A549 (cell line): ENCODE measurements at regions not wholly inside any gene's neighbourhood (a gene's known extent, or its start where the extent isn't known, plus 50 kb on each side); places are given as distances from the start of the nearest gene placed in this dataset.

ENCODE experiments used
- ATAC-seq, 2 experiments: fragments of 200-7000 bp in 1 of 2; fragments of >200 bp in 1 of 2; cut with Nextera tagmentation in 1 of 2; cut with Tn5 transposase in 1 of 2; 3 replicates each; pipeline versions ENCODE4 v1.8.0 to v1.9.1; 2018 to 2020; ENCODE audit warnings: mild to moderate bottlenecking in 1 of 2, moderate library complexity in 1 of 2
- CTCF ChIA-PET: fragments of 300-600 bp; sonication (Branson Sonifier 250); formaldehyde crosslinking; extraction: SDS; loops from one replicate; lab custom pipeline; 2021; ENCODE audit warnings: antibody characterized with exemption, inconsistent platforms; lab: Yijun Ruan, JAX
- POLR2A ChIA-PET: fragments of 350-600 bp; formaldehyde crosslinking; extraction: SDS; loops from one replicate; lab custom pipeline; 2021; ENCODE audit warnings: antibody characterized with exemption, inconsistent platforms; lab: Yijun Ruan, JAX
- DNase-seq, 2 experiments: peaks; one replicate each; pipeline versions ENCODE4 v3.0.0 to v3.0.0-alpha.2; 2011 to 2016; ENCODE audit warnings: low read depth in 1 of 2, low spot score in 1 of 2
- FAIRE-seq: peaks from 2 replicates; lab custom pipeline; 2011; peaks lifted over from hg19 to GRCh38; lab: Jason Lieb, UNC
- H3K27ac ChIP-seq, 2 experiments: fragments of >200 bp; sonication (Bioruptor Twin); formaldehyde crosslinking; 3 replicates each; pipeline ENCODE4 v1.5.1; 2016 to 2017
- H3K4me1 ChIP-seq: fragments of >200 bp; sonication (Bioruptor Twin); formaldehyde crosslinking; 3 replicates; pipeline ENCODE4 v1.6.1; 2016
- H3K4me2 ChIP-seq: fragments of >200 bp; sonication (Bioruptor Twin); formaldehyde crosslinking; 3 replicates; pipeline ENCODE4 v1.6.1; 2016
- H3K4me3 ChIP-seq: fragments of >200 bp; sonication (Bioruptor Twin); formaldehyde crosslinking; 3 replicates; pipeline ENCODE4 v1.5.1; 2016
- H3K9me3 ChIP-seq: fragments of >200 bp; sonication (Bioruptor Twin); formaldehyde crosslinking; 3 replicates; pipeline ENCODE4 v1.6.1; 2016
- BHLHE40 ChIP-seq: IDR thresholded peaks from 2 replicates; pipeline ENCODE4 v1.6.1; 2012; ENCODE audit warnings: low read depth, low read length, inconsistent platforms
- CHD4 ChIP-seq: fragments of 200-600 bp; sonication (generic); IDR thresholded peaks from 2 replicates; pipeline ENCODE4 v1.6.1; 2016; ENCODE audit warnings: antibody characterized with exemption, mild to moderate bottlenecking, borderline replicate concordance
- CTCF ChIP-seq: fragments of >200 bp; sonication (Bioruptor Twin); formaldehyde crosslinking; IDR thresholded peaks from 3 replicates; pipeline ENCODE4 v1.5.1; 2016
- EP300 ChIP-seq, 2 experiments: fragments of >200 bp; sonication (Bioruptor Twin); formaldehyde crosslinking; IDR thresholded peaks; 2 replicates in 1 of 2; 3 replicates in 1 of 2; pipeline ENCODE4 v1.6.1; 2016 to 2017
- ESRRA ChIP-seq: fragments of 150-350 bp; IDR thresholded peaks from 2 replicates; pipeline ENCODE4 v1.6.1; 2014; ENCODE audit warnings: mild to moderate bottlenecking, low read length, borderline replicate concordance
- FOSB ChIP-seq: fragments of 250-450 bp; sonication (Bioruptor Pico); IDR thresholded peaks from 2 replicates; pipeline ENCODE4 v1.5.0; 2020; ENCODE audit warnings: mild to moderate bottlenecking, moderate library complexity
- FOSL2 ChIP-seq, 2 experiments: fragments of 450-650 bp in 1 of 2; fragments of >200 bp in 1 of 2; sonication (Bioruptor Twin) in 1 of 2; formaldehyde crosslinking; IDR thresholded peaks; 2 replicates each; pipeline versions ENCODE4 v1.5.0 to v1.6.1; 2016 to 2020; ENCODE audit warnings: mild to moderate bottlenecking in 1 of 2, moderate library complexity in 1 of 2
- FOXS1 ChIP-seq: fragments of 250-450 bp; sonication (Bioruptor Pico); IDR thresholded peaks from 2 replicates; pipeline ENCODE4 v1.5.0; 2020; ENCODE audit warnings: mild to moderate bottlenecking, moderate library complexity
- HDAC2 ChIP-seq: fragments of 200-600 bp; sonication (generic); IDR thresholded peaks from 2 replicates; pipeline ENCODE4 v1.6.1; 2016
- HEYL ChIP-seq: fragments of 250-450 bp; sonication (Bioruptor Pico); IDR thresholded peaks from 2 replicates; pipeline ENCODE4 v1.8.0; 2021; ENCODE audit warnings: mild to moderate bottlenecking, moderate library complexity
- HOXB13 ChIP-seq: fragments of 250-450 bp; sonication (Bioruptor Pico); IDR thresholded peaks from 2 replicates; pipeline ENCODE4 v1.5.0; 2020; ENCODE audit warnings: low read depth, mild to moderate bottlenecking, moderate library complexity
- HOXB5 ChIP-seq: fragments of 250-450 bp; sonication (Bioruptor Pico); IDR thresholded peaks from 2 replicates; pipeline ENCODE4 v1.5.0; 2020; ENCODE audit warnings: mild to moderate bottlenecking, moderate library complexity
- KDM1A ChIP-seq: fragments of 200-600 bp; sonication (generic); IDR thresholded peaks from 2 replicates; pipeline ENCODE4 v1.6.1; 2016; ENCODE audit warnings: low read depth, mild to moderate bottlenecking
- KDM5A ChIP-seq: fragments of 200-600 bp; sonication (generic); IDR thresholded peaks from 2 replicates; pipeline ENCODE4 v1.6.1; 2016; ENCODE audit warnings: antibody characterized with exemption, mild to moderate bottlenecking
- MAZ ChIP-seq: fragments of 150-350 bp; IDR thresholded peaks from 2 replicates; pipeline ENCODE4 v1.6.1; 2014; ENCODE audit warnings: antibody characterized with exemption, low read depth, low read length, borderline replicate concordance
- PBX3 ChIP-seq: IDR thresholded peaks from 2 replicates; pipeline ENCODE4 v1.6.1; 2012
- PHF8 ChIP-seq: fragments of 200-600 bp; sonication (generic); IDR thresholded peaks from 2 replicates; pipeline ENCODE4 v1.6.1; 2016; ENCODE audit warnings: low read depth, mild to moderate bottlenecking, antibody characterized with exemption, moderate library complexity, borderline replicate concordance
- RAD21 ChIP-seq, 2 experiments: fragments of >200 bp in 1 of 2; sonication (Bioruptor Twin) in 1 of 2; formaldehyde crosslinking in 1 of 2; IDR thresholded peaks in 1 of 2; conservative IDR thresholded peaks in 1 of 2; 2 replicates in 1 of 2; 3 replicates in 1 of 2; pipeline ENCODE4 v1.6.1; 2012 to 2018; ENCODE audit warnings: inconsistent platforms in 1 of 2
- RFX5 ChIP-seq: fragments of 450-650 bp; IDR thresholded peaks from 2 replicates; pipeline ENCODE4 v1.7.1; 2014; ENCODE audit warnings: antibody characterized with exemption, mild to moderate bottlenecking, moderate library complexity
- SMC3 ChIP-seq: fragments of >200 bp; sonication (Bioruptor Twin); formaldehyde crosslinking; IDR thresholded peaks from 3 replicates; pipeline ENCODE4 v1.6.1; 2018; ENCODE audit warnings: inconsistent platforms
- SREBF2 ChIP-seq: fragments of 450-650 bp; IDR thresholded peaks from 2 replicates; pipeline ENCODE4 v1.6.1; 2014; ENCODE audit warnings: mild to moderate bottlenecking, moderate library complexity
- TFCP2L1 ChIP-seq: fragments of 250-450 bp; sonication (Bioruptor Pico); IDR thresholded peaks from 2 replicates; pipeline ENCODE4 v1.5.0; 2021; ENCODE audit warnings: mild to moderate bottlenecking
- TP53 ChIP-seq: fragments of 250-450 bp; sonication (Bioruptor Pico); IDR thresholded peaks from 2 replicates; pipeline ENCODE4 v1.5.0; 2021; ENCODE audit warnings: mild to moderate bottlenecking, moderate library complexity
- ZFP36 ChIP-seq: fragments of 450-650 bp; IDR thresholded peaks from 2 replicates; pipeline ENCODE4 v1.6.1; 2014; ENCODE audit warnings: borderline replicate concordance; ENCODE audit not compliant: partially characterized antibody
- ZNF302 ChIP-seq: fragments of 250-450 bp; sonication (Bioruptor Pico); IDR thresholded peaks from 2 replicates; pipeline ENCODE4 v1.9.0; 2021; ENCODE audit warnings: inconsistent platforms, mild to moderate bottlenecking, moderate library complexity
- WGBS: methylation state at CpG from one replicate; pipeline ENCODE4 v1.1.6; 2017; ENCODE audit errors: missing lambda C conversion rate; 5-methylcytosine and 5-hydroxymethylcytosine counted together

DNA sequence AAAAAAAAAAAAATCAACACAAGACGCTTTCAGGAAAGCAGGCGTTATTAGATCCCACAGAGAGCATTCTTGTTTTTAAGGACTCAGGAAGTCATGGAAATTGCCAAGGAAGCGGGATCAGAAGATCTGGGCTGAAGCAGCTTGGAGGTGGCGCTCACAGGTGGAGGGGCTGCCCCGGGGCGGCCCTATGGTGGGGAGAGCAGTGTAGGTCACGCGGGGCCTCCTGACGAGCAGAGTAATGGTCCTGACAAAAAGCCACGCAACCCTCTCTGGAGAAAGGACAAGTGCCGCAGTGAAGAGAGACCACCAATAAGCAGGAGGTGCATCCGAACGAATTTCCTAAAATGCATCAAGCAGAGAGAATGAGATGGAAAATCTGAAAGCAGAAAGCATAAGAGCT lies 407.0 kb downstream of the BRD1 start (continued):
- no peak for TF ChIP-seq PBX3
- TF ChIP-seq, all 56 proteins: peak for 0

DNA sequence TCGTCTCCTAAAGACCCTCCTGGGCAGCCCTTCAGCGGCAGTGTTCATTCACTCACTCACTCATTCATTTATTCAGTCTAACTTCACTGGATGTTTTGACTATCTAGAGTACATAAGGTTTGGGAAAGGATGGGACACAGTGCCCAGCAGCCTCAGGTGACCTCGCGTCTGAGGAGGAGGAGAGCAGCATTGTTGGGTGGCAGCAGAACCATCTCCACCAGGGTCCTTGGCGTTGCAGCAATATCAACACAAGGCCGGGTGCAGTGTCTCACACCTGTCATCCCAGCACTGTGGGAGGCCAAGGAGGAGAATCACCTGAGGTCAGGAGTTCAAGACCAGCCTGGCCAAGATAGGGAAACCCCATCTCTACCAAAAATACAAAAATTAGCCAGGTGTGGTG lies 408.0 kb downstream of the BRD1 start:
- DNase-seq (no peak), ATAC-seq (no peak), FAIRE-seq (no peak)
- Histone ChIP-seq H3K4me2 (no peak overlapping the region), H3K4me3 (no peak overlapping the region), H3K4me1 (no peaks in the 10 kb centered on the region), H3K27ac (no peak overlapping the region), H3K9me3 (no peaks in the 10 kb centered on the region)
- ChIA-PET POLR2A (no interaction called here), CTCF (interaction anchor here (0.7 kb wide), 1 partner anchor 22 kb away, joined by 3 read pairs; no protein-coding TSS in a partner anchor)
- 55% methylated on average over 4 of the region's 6 CpGs for WGBS
- no peak for TF ChIP-seq TP53 (CRISPR knock-in tag)
- no peak for TF ChIP-seq TFCP2L1
- no peak for TF ChIP-seq KDM5A
- TF ChIP-seq BHLHE40 = no peak
- TF ChIP-seq CHD4 = no peak
- no peak for TF ChIP-seq KDM1A
- no peak for TF ChIP-seq HOXB5 (CRISPR knock-in tag)
- no peak for TF ChIP-seq FOSB
- TF ChIP-seq RFX5 = no peak
- TF ChIP-seq MAZ = no peak

- Histone ChIP-seq H3K9me3 (no peaks in the 10 kb centered on the region), H3K4me2 (no peak overlapping the region), H3K27ac (no peak overlapping the region), H3K4me1 (no peaks in the 10 kb centered on the region), H3K4me3 (no peak overlapping the region)
- ATAC-seq (no peak), DNase-seq (no peak), FAIRE-seq (no peak)
- ChIA-PET CTCF (interaction anchor here (0.7 kb wide), 1 partner anchor 22 kb away, joined by 3 read pairs; no protein-coding TSS in a partner anchor), POLR2A (no interaction called here)
- 43% methylated on average over 12 of the region's 12 CpGs for WGBS
- TF ChIP-seq ESRRA = no peak
- no peak for TF ChIP-seq SMC3
- TF ChIP-seq PHF8 = no peak
- TF ChIP-seq KDM5A = no peak
- no peak for TF ChIP-seq CTCF
- no peak for TF ChIP-seq HEYL
- no peak for TF ChIP-seq EP300 (IDR thresholded peaks at IDR 0.05)
- no peak for TF ChIP-seq RFX5
- TF ChIP-seq FOSL2 (IDR thresholded peaks at IDR 0.05) = no peak
- no peak for TF ChIP-seq FOSL2 (CRISPR knock-in tag; IDR thresholded peaks at IDR 0.05)
- no peak for TF ChIP-seq KDM1A
- no peak for TF ChIP-seq HOXB13 (CRISPR knock-in tag)
- no peak for TF ChIP-seq CHD4
- TF ChIP-seq ZFP36 = no peak
- no peak for TF ChIP-seq TFCP2L1
- no peak for TF ChIP-seq HDAC2
- no peak for TF ChIP-seq ZNF302 (CRISPR knock-in tag)
- TF ChIP-seq FOXS1 (CRISPR knock-in tag) = no peak
- TF ChIP-seq RAD21 (conservative IDR thresholded peaks at IDR 0.05 in 1 of 2, IDR thresholded peaks at IDR 0.05 in 1 of 2) = no peak
- no peak for TF ChIP-seq SREBF2
Observed at GRCh38 chr22:49418943-49419342, 408.7 kb downstream of the BRD1 start.
